Muscle of arm (tissue), 1 donor: ENCODE measurements at regions not wholly inside any gene's neighbourhood (a gene's known extent, or its start where the extent isn't known, plus 50 kb on each side); places are given as distances from the start of the nearest gene placed in this dataset.
A peak's percentile ranks its signal among the peaks of the same experiment; 100 is the strongest.
"Not testable (repeated sequence)": the region's sequence is repeated elsewhere in the genome, so short reads cannot be mapped to it uniquely, and the experiment has no call there.

Experiments used
- DNase-seq: peaks from one replicate; pipeline ENCODE4 v3.0.0-alpha.2; 2013

DNA sequence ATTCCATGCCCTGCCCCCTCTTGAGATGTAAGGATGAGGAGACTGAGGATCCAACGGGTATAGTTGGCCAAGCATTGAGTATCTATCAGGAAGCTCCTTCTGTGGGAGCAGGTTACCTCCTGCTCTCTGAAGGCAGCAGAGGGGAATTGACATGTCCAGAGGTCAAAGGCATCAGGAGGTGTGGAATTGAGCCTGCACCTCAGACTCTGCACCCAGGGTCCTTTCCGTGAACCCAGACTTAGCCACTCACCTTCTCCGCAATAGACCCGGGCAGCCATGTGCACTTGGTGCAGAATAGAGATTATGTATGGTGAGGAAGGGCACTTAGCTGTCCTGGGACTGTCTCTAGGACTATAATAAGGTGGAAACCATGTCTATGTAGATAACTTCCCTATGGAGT lies 399.0 kb upstream of the TPM1 start:
- DNase-seq = no peak

GRCh38 chr15:62644216-62644888 lies 398.2 kb upstream of the TPM1 start:
- DNase-seq = no peak

GRCh38 chr15:62644889-62645742 lies 397.4 kb upstream of the TPM1 start:
- DNase-seq = peak; percentile 44

DNA sequence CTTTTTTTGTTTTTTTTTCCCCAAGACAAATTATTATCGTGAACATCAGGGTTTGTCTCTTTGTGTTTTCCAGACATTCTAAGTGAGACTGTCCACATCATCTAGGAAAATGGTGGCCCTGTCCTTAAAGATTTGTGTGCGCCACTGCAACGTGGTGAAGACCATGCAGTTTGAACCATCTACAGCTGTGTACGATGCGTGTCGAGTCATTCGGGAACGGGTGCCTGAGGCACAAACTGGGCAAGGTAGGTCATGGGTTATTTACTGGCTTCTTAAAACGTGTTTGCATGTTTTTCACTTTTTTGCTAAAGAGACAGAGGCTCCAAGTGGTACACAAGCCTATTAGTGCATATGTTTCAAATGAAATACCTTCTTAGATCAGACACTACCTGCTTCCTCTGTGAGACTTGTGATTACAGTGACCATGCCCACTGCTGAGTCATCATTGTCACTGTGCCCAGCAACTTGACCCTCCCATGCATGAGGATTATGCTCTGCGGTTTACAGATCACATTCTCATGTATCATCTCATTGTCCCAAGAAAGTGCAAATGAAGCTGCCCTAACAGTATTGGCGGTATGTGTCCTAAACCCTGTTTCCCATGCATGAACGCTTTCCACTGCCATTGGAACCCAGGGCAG lies 395.2 kb upstream of the TPM1 start:
- DNase-seq = peak; percentile 37

DNA sequence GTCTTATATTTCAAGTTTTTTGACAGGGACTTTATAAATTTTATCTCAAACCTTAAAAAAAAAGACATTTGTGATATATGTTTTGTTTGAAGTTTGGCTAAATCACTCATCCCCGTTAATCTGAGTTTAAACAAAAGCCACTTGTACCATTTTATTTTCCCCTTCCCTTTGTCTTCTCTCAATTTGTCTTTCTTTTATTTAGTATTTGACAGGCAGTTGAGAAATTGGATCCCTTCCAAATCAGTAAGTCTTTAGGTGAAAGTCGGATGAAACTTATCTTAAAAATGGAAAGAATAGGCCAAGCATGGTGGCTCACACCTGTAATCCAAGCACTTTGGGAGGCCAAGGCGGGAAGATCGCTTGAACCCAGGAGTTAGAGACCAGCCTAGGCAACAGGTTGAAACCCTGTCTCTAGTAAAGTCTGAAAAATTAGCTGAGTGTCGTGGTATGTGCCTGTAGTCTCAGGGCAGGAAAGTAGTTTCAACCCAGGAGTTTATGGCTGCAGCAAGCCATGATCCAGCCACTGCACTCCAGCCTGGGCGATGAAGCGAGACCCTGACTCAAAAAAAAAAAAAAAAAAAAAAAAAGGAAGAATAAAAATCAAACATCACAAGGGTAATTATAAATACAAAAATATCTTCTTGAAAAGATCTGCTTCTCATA lies 394.6 kb upstream of the TPM1 start:
- DNase-seq = no peak

GRCh38 chr15:62648954-62649353 lies 393.6 kb upstream of the TPM1 start:
- DNase-seq = no peak

DNA sequence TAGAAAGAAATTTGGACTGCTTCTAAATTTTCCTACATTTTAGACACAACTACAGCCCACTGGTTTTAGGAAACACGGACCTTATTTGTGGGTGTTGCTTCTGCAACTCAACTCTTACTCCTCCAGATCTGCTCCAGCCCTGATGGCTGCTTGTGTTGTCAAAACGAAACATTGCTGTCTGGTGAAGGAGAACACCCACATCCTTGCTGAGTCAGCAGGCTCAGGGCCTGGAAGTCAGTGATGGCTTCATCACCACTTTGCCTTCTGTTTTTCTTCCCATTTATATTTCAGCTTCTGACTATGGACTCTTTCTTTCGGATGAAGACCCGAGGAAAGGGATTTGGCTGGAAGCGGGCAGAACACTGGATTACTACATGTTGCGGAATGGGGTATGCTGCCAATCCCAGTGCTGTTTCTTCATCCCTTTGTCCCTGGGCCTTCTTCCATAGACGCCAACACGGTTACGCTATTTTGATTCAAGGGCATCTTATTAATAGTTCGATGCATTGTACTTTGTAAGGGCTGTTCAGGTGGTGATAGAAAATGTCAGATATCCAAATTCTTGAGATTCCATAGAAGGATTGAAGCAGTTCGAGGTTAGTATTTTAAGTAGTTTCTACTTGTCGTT lies 392.6 kb upstream of the TPM1 start:
- DNase-seq = no peak

DNA sequence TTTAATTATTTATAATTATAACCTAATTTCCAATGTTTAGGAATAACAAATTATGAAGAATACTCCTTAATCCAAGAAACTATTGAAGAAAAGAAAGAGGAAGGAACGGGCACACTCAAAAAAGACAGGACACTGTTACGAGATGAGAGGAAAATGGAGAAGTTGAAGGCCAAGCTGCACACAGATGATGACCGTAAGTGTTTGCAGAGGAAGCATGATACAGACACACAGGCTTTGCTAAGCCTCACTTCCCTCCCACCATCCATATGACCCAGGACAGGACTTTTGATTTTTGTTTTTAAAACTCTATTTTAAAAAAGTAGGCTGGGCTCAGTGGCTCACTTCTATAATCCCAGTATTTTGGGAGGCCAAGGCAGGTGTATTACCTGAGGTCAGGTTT lies 389.4 kb upstream of the TPM1 start:
- no peak for DNase-seq

DNA sequence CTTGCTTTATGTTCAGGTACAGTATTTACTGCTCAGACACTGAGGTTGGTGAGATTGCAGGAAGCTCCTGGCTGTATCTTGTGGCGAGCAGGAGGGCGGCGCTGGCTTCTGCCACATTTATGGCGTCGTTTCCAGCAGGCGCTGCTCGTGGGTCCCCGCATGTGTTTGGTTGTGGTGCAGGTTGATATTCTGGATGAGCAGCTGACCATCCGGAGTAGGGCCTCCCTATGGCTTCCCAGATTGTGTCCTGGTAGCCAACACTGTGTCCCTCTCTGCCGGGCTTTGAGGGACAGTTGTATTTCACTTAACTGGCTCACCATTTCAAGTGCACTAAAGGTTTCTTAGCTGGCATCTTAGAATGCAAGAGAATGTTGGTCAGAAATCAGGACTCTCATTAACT lies 386.5 kb upstream of the TPM1 start:
- DNase-seq = no peak

GRCh38 chr15:62657501-62657900 lies 385.0 kb upstream of the TPM1 start:
- DNase-seq = not testable (repeated sequence)

GRCh38 chr15:62658498-62658897 lies 384.0 kb upstream of the TPM1 start:
- DNase-seq = no peak

GRCh38 chr15:62663547-62663946 lies 379.0 kb upstream of the TPM1 start:
- DNase-seq = no peak

DNA sequence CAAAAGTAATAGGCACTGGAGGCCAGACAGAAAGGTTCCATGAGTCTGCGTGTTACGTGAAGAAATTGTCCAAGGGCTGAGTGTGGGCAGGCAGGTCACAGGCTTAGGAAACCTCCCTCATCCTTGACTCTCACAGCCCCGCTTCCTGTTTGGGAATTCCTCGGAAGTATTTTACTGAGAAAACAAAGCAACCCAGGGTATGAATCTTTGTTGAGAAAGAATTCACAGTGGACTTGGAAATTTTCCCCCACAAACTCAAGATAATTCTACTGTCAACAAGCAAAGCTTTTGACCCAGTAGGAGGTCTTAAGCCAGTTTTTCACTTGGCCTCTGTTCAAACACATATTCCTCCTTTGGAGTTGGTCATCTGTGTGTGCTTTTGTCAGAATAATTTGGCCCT lies 377.1 kb upstream of the TPM1 start:
- no peak for DNase-seq

DNA sequence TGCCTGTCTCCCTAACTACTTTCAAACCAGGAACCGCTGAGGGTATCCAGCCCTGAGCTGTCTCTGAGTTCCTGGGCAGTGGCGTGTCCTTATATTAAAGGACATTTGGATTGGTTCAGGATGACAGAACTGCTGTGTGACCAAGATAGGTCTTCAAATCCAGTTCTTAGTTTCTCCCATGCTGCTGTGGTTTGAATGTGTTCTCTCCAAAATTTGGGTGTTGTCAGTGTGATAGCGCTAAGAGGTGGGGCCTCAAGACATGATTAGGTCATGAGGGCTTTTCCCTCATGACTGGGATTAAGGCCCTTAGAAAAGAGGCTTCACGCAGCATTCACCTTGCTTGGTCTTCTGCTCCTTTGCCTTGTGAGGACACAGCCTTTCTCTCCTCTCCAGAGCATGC lies 376.5 kb upstream of the TPM1 start:
- no peak for DNase-seq

- DNase-seq = no peak
These were observed 370.3 kb upstream of the TPM1 start for GRCh38 chr15:62672268-62672667.

GRCh38 chr15:62676891-62677290 lies 365.7 kb upstream of the TPM1 start:
- no peak for DNase-seq

GRCh38 chr15:62681939-62682896 lies 360.3 kb upstream of the TPM1 start:
- no peak for DNase-seq

DNA sequence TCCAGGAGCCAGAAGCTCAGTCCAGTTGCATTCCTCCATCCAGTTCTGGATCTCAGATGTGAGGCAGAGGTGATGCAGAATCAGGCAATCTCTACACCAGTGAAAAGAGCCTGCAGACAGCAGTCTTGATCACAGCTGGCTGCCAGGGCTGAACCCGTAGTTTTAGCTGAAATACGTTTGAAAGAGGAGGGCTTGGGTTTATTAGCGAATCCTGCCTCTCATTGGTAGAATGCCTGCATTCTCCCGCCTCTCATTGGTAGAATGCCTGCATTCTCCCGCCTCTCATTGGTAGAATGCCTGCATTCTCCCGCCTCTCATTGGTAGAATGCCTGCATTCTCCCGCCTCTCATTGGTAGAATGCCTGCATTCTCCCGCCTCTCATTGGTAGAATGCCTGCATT lies 359.4 kb upstream of the TPM1 start:
- DNase-seq = not testable (repeated sequence)

DNA sequence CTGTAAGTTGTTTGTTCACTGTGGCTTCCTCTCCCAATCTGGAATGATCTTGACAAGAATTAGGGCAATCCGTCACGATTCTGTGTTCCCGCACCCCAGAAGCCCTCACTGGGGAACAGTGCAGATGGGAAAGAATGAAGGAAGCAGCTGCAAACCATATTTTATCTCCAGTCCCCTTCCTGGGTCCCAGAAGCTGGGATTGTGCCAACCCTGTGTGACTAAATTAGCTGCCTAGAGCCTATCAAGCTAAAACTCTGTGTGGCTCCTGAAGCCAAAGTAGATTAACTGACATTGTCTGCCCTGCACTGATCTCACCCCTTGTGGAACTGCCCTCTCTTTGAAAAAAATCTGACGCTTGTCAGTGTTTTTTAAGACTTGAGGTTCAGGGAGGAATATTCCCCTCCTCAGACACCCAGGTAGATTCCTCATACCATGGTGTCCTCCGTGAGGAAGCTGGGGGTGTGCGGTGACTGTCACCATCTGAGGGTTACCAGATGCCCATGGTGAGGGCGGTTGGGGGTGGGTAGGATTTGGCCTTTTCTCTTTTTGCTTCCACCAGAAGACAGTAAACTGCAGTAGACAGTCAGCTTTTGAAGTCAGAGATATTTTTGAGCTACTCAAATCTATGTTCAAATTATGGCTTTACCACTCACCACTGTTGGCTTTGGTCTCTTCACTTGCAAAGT lies 358.3 kb upstream of the TPM1 start:
- DNase-seq = peak; percentile 41

GRCh38 chr15:62691008-62691407 lies 351.5 kb upstream of the TPM1 start:
- DNase-seq = no peak
